ENCODE measurements at regions not wholly inside any gene's neighbourhood (a gene's known extent, or its start where the extent isn't known, plus 50 kb on each side); places are given as distances from the start of the nearest gene placed in this dataset.
"Not testable (repeated sequence)": the region's sequence is repeated elsewhere in the genome, so short reads cannot be mapped to it uniquely, and the experiment has no call there.

GRCh38 chr5:56295311-56295710 lies 62.2 kb upstream of the ANKRD55 start:
- DNase-seq (ENCODE audit: low spot score): not testable (repeated sequence)

DNA sequence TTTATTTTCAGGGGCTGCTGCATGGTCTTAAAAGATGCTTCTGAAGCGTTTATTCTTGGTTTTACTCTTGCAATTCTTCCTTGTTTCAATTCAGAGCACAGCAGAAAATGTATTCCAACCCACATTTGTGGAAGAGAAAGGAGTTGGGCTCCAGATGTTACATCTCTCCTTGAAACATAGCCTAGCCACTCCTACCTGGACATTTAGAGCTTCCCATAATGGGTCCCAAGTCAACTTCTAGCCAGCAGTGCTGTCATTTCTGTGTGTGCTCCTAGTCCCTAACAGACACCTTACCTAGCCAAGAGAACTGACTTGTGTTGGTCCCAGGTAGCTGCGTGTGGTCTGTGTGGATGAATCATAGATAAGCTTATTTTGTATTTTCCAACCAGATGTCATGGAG lies 61.2 kb upstream of the ANKRD55 start:
- DNase-seq (ENCODE audit: low spot score): no peak

GRCh38 chr5:56292874-56293273 lies 59.7 kb upstream of the ANKRD55 start:
- DNase-seq (ENCODE audit: low spot score): not testable (repeated sequence)

GRCh38 chr5:56291661-56292374 lies 58.7 kb upstream of the ANKRD55 start:
- DNase-seq (ENCODE audit: low spot score): no peak

- no peak for DNase-seq (ENCODE audit: low spot score)
Measured at GRCh38 chr5:56291079-56291643, 58.0 kb upstream of the ANKRD55 start.

DNA sequence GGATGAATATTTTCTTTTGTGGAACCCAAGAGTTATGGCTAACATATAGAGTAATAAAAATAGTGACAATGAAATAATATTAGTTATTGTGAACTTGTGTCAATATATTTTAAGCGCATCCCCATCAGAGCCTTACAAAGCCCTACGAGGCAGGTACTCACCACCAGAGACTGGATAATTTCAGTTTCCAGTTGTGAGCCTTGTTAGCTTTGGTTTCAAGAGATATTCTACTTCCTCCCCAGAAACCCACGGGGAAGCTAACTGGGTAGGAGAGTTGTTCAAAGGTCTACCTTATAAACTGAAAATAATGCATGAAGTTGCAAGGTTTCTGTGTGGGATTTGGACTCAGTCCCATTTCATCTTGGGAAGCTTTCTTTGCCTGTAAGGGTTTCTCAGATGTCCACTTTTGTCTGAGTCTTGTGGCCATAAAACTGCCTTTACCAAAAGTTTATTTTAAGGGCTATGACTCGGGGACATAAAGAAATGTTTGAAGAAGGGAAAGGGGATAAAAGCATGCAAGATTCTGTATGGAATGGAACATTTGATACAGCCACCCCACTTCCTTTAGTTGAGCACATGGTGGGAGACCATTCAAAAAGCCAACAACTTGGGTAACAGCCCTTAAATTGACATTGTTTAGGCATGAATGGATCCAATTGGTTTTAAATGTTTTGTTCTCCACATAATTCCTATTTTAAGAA lies 57.4 kb upstream of the ANKRD55 start:
- DNase-seq (ENCODE audit: low spot score): no peak

GRCh38 chr5:56289602-56289987 lies 56.5 kb upstream of the ANKRD55 start:
- DNase-seq (ENCODE audit: low spot score): no peak

- no peak for DNase-seq (ENCODE audit: low spot score)
Measured at GRCh38 chr5:56288873-56289601, 55.9 kb upstream of the ANKRD55 start.

- no peak for DNase-seq (ENCODE audit: low spot score)
Measured at GRCh38 chr5:56286015-56286884, 53.1 kb upstream of the ANKRD55 start.

- DNase-seq (ENCODE audit: low spot score): no peak
Measured at GRCh38 chr5:56282951-56283350, 49.8 kb upstream of the ANKRD55 start.

Data from kidney capillary endothelial cell (primary cell).